HEK293 (cell line): ENCODE measurements at regions not wholly inside any gene's neighbourhood (a gene's known extent, or its start where the extent isn't known, plus 50 kb on each side); places are given as distances from the start of the nearest gene placed in this dataset.
A peak's percentile ranks its signal among the peaks of the same experiment; 100 is the strongest.

Source experiments
- CTCF ChIA-PET: fragments of 350-600 bp; formaldehyde crosslinking; extraction: SDS; loops from one replicate; lab custom pipeline; 2021; ENCODE audit warnings: antibody characterized with exemption; lab: Yijun Ruan, JAX
- POLR2A ChIA-PET: fragments of 300-600 bp; formaldehyde crosslinking; extraction: SDS; loops from one replicate; lab custom pipeline; 2020; ENCODE audit warnings: antibody characterized with exemption, inconsistent platforms; lab: Yijun Ruan, JAX
- H3K27ac ChIP-seq: fragments of 200-500 bp; sonication (Bioruptor generic); 2 replicates; pipeline ENCODE4 v1.5.1; 2014; ENCODE audit warnings: low read depth, low read length, control low read depth, inconsistent platforms; ENCODE audit errors: extremely low read depth
- H3K36me3 ChIP-seq, 2 experiments: fragments of 200-500 bp in 1 of 2; sonication (Bioruptor generic) in 1 of 2; 1 replicate in 1 of 2; 2 replicates in 1 of 2; pipeline ENCODE4 v1.5.1; 2014 to 2017; ENCODE audit warnings: inconsistent platforms in 2 of 2, low read length in 2 of 2; ENCODE audit not compliant: control insufficient read depth in 2 of 2, insufficient read depth in 1 of 2
- H3K4me1 ChIP-seq: fragments of 200-500 bp; sonication (Bioruptor generic); 2 replicates; pipeline ENCODE4 v1.5.1; 2014; ENCODE audit warnings: mild to moderate bottlenecking, low read length, inconsistent platforms; ENCODE audit not compliant: control insufficient read depth, insufficient read depth
- H3K4me3 ChIP-seq: 2 replicates; pipeline ENCODE4 v1.5.1; 2011; ENCODE audit warnings: low read depth, mild to moderate bottlenecking, control low read depth, low read length, moderate library complexity
- H3K9me3 ChIP-seq: fragments of 200-500 bp; sonication (Bioruptor generic); 2 replicates; pipeline ENCODE4 v1.5.1; 2014; ENCODE audit warnings: low read depth, low read length, inconsistent platforms; ENCODE audit not compliant: control insufficient read depth, insufficient read depth
- BCL6B ChIP-seq: fragments of 450-650 bp; formaldehyde crosslinking; IDR thresholded peaks from 2 replicates; pipeline ENCODE4 v1.5.1; 2017; ENCODE audit warnings: missing biosample characterization, missing genetic modification characterization
- KLF8 ChIP-seq: fragments of 450-650 bp; formaldehyde crosslinking; IDR thresholded peaks from 2 replicates; pipeline ENCODE4 v1.5.1; 2016; ENCODE audit warnings: missing biosample characterization, missing genetic modification characterization
- MEIS1 ChIP-seq: sonication (generic); formaldehyde crosslinking; IDR thresholded peaks from 2 replicates; pipeline ENCODE4 v1.8.1; 2022; ENCODE audit warnings: missing genetic modification reagents, mild to moderate bottlenecking, borderline replicate concordance
- MZF1 ChIP-seq: fragments of 450-650 bp; formaldehyde crosslinking; IDR thresholded peaks from 2 replicates; pipeline ENCODE4 v1.5.1; 2017; ENCODE audit warnings: missing biosample characterization, missing genetic modification characterization, borderline replicate concordance
- PRDM10 ChIP-seq: fragments of 450-650 bp; formaldehyde crosslinking; IDR thresholded peaks from 2 replicates; pipeline ENCODE4 v1.5.1; 2016; ENCODE audit warnings: missing biosample characterization, missing genetic modification characterization
- PRDM2 ChIP-seq: fragments of 450-650 bp; formaldehyde crosslinking; IDR thresholded peaks from 2 replicates; pipeline ENCODE4 v1.5.1; 2016; ENCODE audit warnings: missing biosample characterization, missing genetic modification characterization, borderline replicate concordance
- WT1 ChIP-seq: fragments of 450-650 bp; formaldehyde crosslinking; IDR thresholded peaks from 2 replicates; pipeline ENCODE4 v1.5.1; 2016; ENCODE audit warnings: missing biosample characterization, missing genetic modification characterization
- ZBTB44 ChIP-seq: fragments of 450-650 bp; IDR thresholded peaks from 2 replicates; pipeline ENCODE4 v1.5.1; 2018; ENCODE audit warnings: missing biosample characterization, mild to moderate bottlenecking, missing genetic modification characterization
- ZNF132 ChIP-seq: fragments of 450-650 bp; formaldehyde crosslinking; IDR thresholded peaks from 2 replicates; pipeline ENCODE4 v1.5.1; 2017; ENCODE audit warnings: missing biosample characterization, missing genetic modification characterization, borderline replicate concordance
- ZNF133 ChIP-seq: fragments of 450-650 bp; formaldehyde crosslinking; IDR thresholded peaks from 2 replicates; pipeline ENCODE4 v1.5.1; 2016; ENCODE audit warnings: missing biosample characterization, missing genetic modification characterization
- ZNF19 ChIP-seq: fragments of 450-650 bp; formaldehyde crosslinking; IDR thresholded peaks from 2 replicates; pipeline ENCODE4; 2016; ENCODE audit warnings: missing biosample characterization, missing genetic modification characterization, low read depth
- ZNF274 ChIP-seq, 2 experiments: fragments of 200-500 bp in 1 of 2; fragments of 450-650 bp in 1 of 2; sonication (Bioruptor generic) in 1 of 2; formaldehyde crosslinking in 1 of 2; IDR thresholded peaks; 2 replicates each; pipeline versions ENCODE4 v1.5.1 to v1.6.1; 2014 to 2016; ENCODE audit warnings: borderline replicate concordance in 1 of 2, inconsistent platforms in 1 of 2, low read length in 1 of 2, missing biosample characterization in 1 of 2, missing genetic modification characterization in 1 of 2
- ZNF292 ChIP-seq: fragments of 450-650 bp; formaldehyde crosslinking; IDR thresholded peaks from 2 replicates; pipeline ENCODE4 v1.5.1; 2016; ENCODE audit warnings: low read depth, missing biosample characterization, missing genetic modification characterization, borderline replicate concordance
- ZNF423 ChIP-seq: fragments of 450-650 bp; formaldehyde crosslinking; IDR thresholded peaks from 2 replicates; pipeline ENCODE4 v1.5.1; 2016; ENCODE audit warnings: missing biosample characterization, missing genetic modification characterization
- ZNF488 ChIP-seq: fragments of 450-650 bp; formaldehyde crosslinking; IDR thresholded peaks from 2 replicates; pipeline ENCODE4 v1.5.1; 2016; ENCODE audit warnings: missing biosample characterization, missing genetic modification characterization
- ZNF501 ChIP-seq: fragments of 450-650 bp; formaldehyde crosslinking; IDR thresholded peaks from 2 replicates; pipeline ENCODE4 v1.5.1; 2016; ENCODE audit warnings: missing biosample characterization, missing genetic modification characterization
- ZNF510 ChIP-seq: fragments of 450-650 bp; formaldehyde crosslinking; IDR thresholded peaks from 2 replicates; pipeline ENCODE4 v1.5.1; 2018; ENCODE audit warnings: mild to moderate bottlenecking, missing genetic modification characterization, missing biosample characterization; ENCODE audit not compliant: insufficient replicate concordance
- ZNF747 ChIP-seq: fragments of 450-650 bp; formaldehyde crosslinking; IDR thresholded peaks from 2 replicates; pipeline ENCODE4 v1.5.1; 2016; ENCODE audit warnings: missing biosample characterization, missing genetic modification characterization
- ZNF76 ChIP-seq: fragments of 450-650 bp; formaldehyde crosslinking; IDR thresholded peaks from 2 replicates; pipeline ENCODE4; 2016; ENCODE audit warnings: low read depth, missing biosample characterization, missing genetic modification characterization, borderline replicate concordance
- ZSCAN30 ChIP-seq: fragments of 450-650 bp; IDR thresholded peaks from 2 replicates; pipeline ENCODE4 v1.5.1; 2018; ENCODE audit warnings: missing biosample characterization, mild to moderate bottlenecking, missing genetic modification characterization, moderate library complexity
- ZXDB ChIP-seq: fragments of 450-650 bp; formaldehyde crosslinking; IDR thresholded peaks from 2 replicates; pipeline ENCODE4 v1.5.1; 2016; ENCODE audit warnings: missing biosample characterization, missing genetic modification characterization

GRCh38 chr6:113539202-113539601, 317.9 kb upstream of the MARCKS start (continued):
- TF ChIP-seq PRDM2 (no peak), ZNF19 (tag by site-specific recombination) (no peak)

GRCh38 chr6:113539623-113540022, 317.5 kb upstream of the MARCKS start:
- Histone ChIP-seq H3K27ac (no peak overlapping the region), H3K4me1 (no peaks in the 10 kb centered on the region), H3K9me3 (no peaks in the 10 kb centered on the region), H3K4me3 (no peak overlapping the region), H3K36me3 (no peaks in the 10 kb centered on the region)
- TF ChIP-seq KLF8 (tag by site-specific recombination), result no peak
- TF ChIP-seq ZNF488 (tag by site-specific recombination), result no peak
- no peak for TF ChIP-seq ZNF747
- no peak for TF ChIP-seq ZNF274 (IDR thresholded peaks at IDR 0.05; ENCODE audit: low read length)
- TF ChIP-seq ZNF274 (tag by site-specific recombination; IDR thresholded peaks at IDR 0.05; ENCODE audit: borderline replicate concordance), result no peak
- no peak for TF ChIP-seq ZNF423
- no peak for TF ChIP-seq ZNF510 (tag by site-specific recombination)
- no peak for TF ChIP-seq MEIS1
- TF ChIP-seq ZNF292, result no peak
- no peak for TF ChIP-seq ZSCAN30 (tag by site-specific recombination)
- no peak for TF ChIP-seq MZF1 (tag by site-specific recombination)
- TF ChIP-seq ZNF133, result no peak
- no peak for TF ChIP-seq ZNF76
- TF ChIP-seq ZXDB, result no peak
- POLR2A ChIA-PET, result no interaction called here
- CTCF ChIA-PET, result interaction anchor here (0.6 kb wide), 1 partner anchor 319 kb away, joined by 4 read pairs; no protein-coding TSS in a partner anchor

- no peak overlapping the region for H3K4me3 ChIP-seq
- H3K36me3 ChIP-seq, result no peaks in the 10 kb centered on the region
- ChIA-PET POLR2A (no interaction called here), CTCF (no interaction called here)
- no peaks in the 10 kb centered on the region for H3K4me1 ChIP-seq
- H3K27ac ChIP-seq, result no peak overlapping the region
- no peaks in the 10 kb centered on the region for H3K9me3 ChIP-seq
- no peak for TF ChIP-seq ZBTB44 (tag by site-specific recombination)
- no peak for TF ChIP-seq ZNF132 (tag by site-specific recombination)
- TF ChIP-seq PRDM10 (tag by site-specific recombination), result 0 out of 2 replicates have a peak, but pooled peaks have one; percentile 48
- peak; percentile 50; the same call in 1 of the 2 replicates for TF ChIP-seq BCL6B (tag by site-specific recombination)
- no peak for TF ChIP-seq WT1 (tag by site-specific recombination)
- no peak for TF ChIP-seq ZNF501 (tag by site-specific recombination)
Observed at GRCh38 chr6:113540466-113540865, 316.7 kb upstream of the MARCKS start.
